ENCODE measurements at regions not wholly inside any gene's neighbourhood (a gene's known extent, or its start where the extent isn't known, plus 50 kb on each side); places are given as distances from the start of the nearest gene placed in this dataset.
"Not testable (repeated sequence)": the region's sequence is repeated elsewhere in the genome, so short reads cannot be mapped to it uniquely, and the experiment has no call there.

DNA sequence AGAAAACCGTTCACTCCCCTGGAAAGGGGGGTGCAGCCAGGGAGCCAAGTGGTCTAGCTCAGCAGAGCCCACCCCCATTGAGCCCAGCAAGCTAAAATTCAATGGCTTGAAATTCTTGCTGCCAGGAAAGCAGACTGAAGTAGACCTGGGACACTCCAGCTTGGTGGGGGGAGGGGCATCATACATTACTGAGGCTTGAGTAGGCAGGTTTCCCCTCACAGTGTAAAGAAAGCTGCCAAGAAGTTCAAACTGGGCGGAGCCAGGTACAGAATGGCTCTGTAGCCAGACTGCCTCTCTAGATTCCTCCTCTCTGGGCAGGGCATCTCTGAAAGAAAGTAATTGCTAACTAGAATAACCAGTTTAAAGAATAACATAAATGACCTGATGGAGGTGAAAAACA lies 372.3 kb upstream of the F9 start:
- no peak for DNase-seq (ENCODE audit: low read depth, low spot score)

GRCh38 chrX:139156356-139156755 lies 374.2 kb upstream of the F9 start:
- no peak for DNase-seq (ENCODE audit: low read depth, low spot score)
- H3K4me3 ChIP-seq (ENCODE audit: low read length): no peak overlapping the region

More for the DNA sequence above, 372.3 kb upstream of the F9 start:
- H3K4me3 ChIP-seq (ENCODE audit: low read length): no peak overlapping the region

DNA sequence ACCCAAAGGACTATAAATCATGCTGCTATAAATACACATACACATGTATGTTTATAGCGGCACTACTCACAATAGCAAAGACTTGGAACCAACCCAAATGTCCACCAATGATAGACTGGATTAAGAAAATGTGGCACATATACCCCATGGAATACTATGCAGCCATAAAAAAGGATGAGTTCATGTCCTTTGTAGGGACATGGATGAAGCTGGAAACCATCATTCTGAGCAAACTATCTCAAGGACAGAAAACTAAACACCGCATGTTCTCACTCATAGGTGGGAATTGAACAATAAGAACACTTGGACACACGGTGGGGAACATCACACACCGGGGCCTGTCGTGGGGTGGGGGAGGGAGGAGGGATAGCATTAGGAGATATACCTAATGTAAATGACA lies 383.9 kb upstream of the F9 start:
- DNase-seq (ENCODE audit: low read depth, low spot score); H3K4me3 ChIP-seq (ENCODE audit: low read length): not testable (repeated sequence)

- H3K4me3 ChIP-seq (ENCODE audit: low read length): no peak overlapping the region
- no peak for DNase-seq (ENCODE audit: low read depth, low spot score)
These were observed 389.2 kb upstream of the F9 start for GRCh38 chrX:139141370-139141769.

DNA sequence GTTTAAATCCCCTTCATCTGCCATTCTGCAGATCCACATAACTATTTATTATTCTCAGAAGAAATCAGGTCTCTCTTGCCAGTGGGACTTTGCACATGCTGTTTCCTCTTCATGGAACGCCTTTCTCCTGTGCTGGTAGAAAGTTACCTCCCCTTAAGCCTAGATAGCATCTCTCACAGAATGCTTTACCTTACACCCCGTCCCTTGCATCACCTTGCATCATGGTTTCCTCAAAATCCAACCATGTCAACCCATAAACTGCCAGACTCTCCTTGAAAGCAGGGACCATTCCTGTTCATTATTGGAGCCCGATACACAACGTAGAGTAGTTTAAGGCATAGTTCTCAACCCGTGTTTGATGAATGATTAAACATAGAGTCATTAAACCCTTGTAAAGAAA lies 396.2 kb upstream of the F9 start:
- no peak for DNase-seq (ENCODE audit: low read depth, low spot score)
- no peak overlapping the region for H3K4me3 ChIP-seq (ENCODE audit: low read length)

DNA sequence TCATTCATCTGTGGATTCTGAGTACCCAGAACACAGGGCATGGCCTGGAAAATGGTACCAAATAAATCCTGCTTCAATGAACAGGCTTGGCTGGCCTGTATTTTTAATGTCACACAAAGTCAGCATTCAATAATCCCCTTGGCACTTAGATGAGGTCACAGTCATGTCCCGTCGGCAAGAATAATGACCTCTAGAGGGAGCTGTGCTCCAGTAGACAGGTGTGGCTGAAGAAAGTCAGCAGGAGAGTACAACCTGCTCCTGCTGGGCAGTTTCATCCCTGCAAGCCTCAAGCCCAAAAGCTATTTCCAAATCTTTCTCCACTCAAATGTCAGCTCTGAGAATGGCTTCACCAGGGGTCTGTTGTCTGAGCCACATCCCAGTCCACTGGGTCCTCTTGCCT lies 404.0 kb upstream of the F9 start:
- peak; percentile 12 for DNase-seq (ENCODE audit: low read depth, low spot score)
- no peak overlapping the region for H3K4me3 ChIP-seq (ENCODE audit: low read length)

- H3K4me3 ChIP-seq (ENCODE audit: low read length): no peak overlapping the region
- no peak for DNase-seq (ENCODE audit: low read depth, low spot score)
These were observed 404.6 kb upstream of the F9 start for GRCh38 chrX:139125916-139126315.

DNA sequence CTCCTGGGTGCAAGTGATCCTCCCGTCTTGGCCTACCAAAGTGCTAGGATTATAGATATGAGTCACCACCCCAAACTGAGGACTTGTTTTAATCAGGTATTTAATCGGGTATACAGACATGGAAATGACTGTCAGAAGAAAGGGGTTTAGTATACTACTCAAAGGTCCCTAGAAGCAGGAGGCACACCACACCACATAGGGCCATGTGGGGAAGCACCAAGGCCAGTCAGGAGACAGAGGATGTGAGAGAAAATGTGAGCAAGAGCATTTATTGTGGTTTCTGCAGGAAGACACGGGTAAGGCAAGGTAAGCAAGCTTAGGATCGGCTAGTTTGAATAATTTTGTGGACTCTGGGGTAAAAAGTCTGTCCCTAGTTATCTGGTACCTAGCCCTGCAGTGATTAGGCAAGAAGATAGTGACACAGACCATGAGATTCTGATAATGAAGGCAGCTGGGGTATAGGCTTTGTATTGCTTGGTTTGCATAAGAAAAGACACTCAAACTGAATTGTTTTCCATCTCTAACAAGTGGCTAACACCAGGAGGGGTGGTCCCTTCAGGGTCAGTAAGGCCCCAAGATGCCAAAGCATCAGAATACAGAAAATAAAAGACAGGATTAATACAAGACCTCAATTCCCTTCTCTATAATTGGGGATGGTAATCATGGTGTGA lies 408.8 kb upstream of the F9 start:
- H3K4me3 ChIP-seq (ENCODE audit: low read length): no peak overlapping the region
- no peak for DNase-seq (ENCODE audit: low read depth, low spot score)

- H3K4me3 ChIP-seq (ENCODE audit: low read length): no peak overlapping the region
- no peak for DNase-seq (ENCODE audit: low read depth, low spot score)
These were observed 409.2 kb upstream of the FGF13 start for GRCh38 chrX:139120760-139121159.

GRCh38 chrX:139113708-139114107 lies 402.2 kb upstream of the FGF13 start:
- no peak for DNase-seq (ENCODE audit: low read depth, low spot score)
- no peak overlapping the region for H3K4me3 ChIP-seq (ENCODE audit: low read length)

- no peak overlapping the region for H3K4me3 ChIP-seq (ENCODE audit: low read length)
- DNase-seq (ENCODE audit: low read depth, low spot score): no peak
These were observed 400.9 kb upstream of the FGF13 start for GRCh38 chrX:139112432-139112831.

DNA sequence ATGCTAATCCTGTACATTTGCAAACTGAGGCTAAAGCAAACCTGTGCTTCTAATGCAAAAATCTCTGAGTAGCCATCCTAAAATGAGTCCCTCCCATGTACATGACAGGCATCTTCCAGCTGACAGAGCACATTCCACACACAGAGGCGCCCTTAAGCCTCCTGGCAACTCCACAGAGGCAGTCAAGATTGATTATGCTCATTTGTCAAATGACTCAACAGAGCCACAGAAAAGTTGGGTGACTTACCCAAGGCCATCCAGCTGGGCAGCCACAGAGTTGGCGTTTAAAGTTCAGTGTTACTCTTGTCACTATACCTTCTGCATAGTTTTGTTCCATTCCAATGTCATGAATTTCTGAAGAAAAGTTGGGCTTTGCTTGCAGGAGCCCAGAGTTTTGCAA lies 394.6 kb upstream of the FGF13 start:
- no peak for DNase-seq (ENCODE audit: low read depth, low spot score)
- H3K4me3 ChIP-seq (ENCODE audit: low read length): no peak overlapping the region

GRCh38 chrX:139094671-139095592 lies 383.4 kb upstream of the FGF13 start:
- no peak overlapping the region for H3K4me3 ChIP-seq (ENCODE audit: low read length)
- DNase-seq (ENCODE audit: low read depth, low spot score): no peak

DNA sequence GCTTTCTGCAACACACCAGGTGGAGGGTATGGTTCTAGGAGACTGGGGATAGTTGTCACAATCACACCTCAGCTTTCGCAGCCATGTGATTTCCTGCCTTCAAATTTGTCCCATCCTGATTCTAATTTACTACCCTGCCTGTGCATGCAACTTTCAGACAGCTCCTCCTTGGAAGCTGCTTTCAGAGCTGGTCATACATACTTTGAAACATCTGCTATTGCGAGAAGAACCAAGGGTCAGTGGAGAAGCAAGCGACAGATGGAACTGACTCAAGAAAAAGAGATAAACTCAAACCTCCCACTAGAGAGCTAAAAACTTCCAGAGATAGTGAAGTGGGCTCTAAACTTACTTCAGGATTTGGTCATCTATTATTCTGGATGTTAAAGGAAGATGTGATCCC lies 381.7 kb upstream of the FGF13 start:
- no peak for DNase-seq (ENCODE audit: low read depth, low spot score)
- no peak overlapping the region for H3K4me3 ChIP-seq (ENCODE audit: low read length)

- no peak overlapping the region for H3K4me3 ChIP-seq (ENCODE audit: low read length)
- no peak for DNase-seq (ENCODE audit: low read depth, low spot score)
These were observed 380.4 kb upstream of the FGF13 start for GRCh38 chrX:139091878-139092277.

- no peak for DNase-seq (ENCODE audit: low read depth, low spot score)
- H3K4me3 ChIP-seq (ENCODE audit: low read length): no peak overlapping the region
These were observed 379.5 kb upstream of the FGF13 start for GRCh38 chrX:139091066-139091465.

DNA sequence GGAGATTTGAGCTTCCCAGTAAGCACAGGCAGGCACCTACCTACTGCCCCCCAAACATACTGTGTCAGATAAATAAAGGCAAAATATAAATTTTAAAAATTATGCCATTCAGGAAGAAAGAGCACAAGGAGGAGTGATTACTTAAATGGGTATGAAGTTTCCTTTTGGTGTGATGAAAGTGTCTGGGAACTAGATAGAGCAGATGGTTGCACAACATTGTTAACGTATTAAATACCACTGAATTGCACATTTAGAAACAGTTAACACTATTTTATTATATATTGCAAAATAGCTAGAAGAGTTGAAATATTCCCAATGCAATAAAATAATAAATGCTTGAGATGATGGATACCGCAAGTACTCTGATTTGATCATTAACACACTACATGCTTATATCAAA lies 374.7 kb upstream of the FGF13 start:
- DNase-seq (ENCODE audit: low read depth, low spot score): no peak
- H3K4me3 ChIP-seq (ENCODE audit: low read length): no peak overlapping the region

GRCh38 chrX:139085404-139085803 lies 373.9 kb upstream of the FGF13 start:
- no peak overlapping the region for H3K4me3 ChIP-seq (ENCODE audit: low read length)
- no peak for DNase-seq (ENCODE audit: low read depth, low spot score)

- no peak for DNase-seq (ENCODE audit: low read depth, low spot score)
- no peak overlapping the region for H3K4me3 ChIP-seq (ENCODE audit: low read length)
These were observed 371.7 kb upstream of the FGF13 start for GRCh38 chrX:139083191-139083590.

- no peak for DNase-seq (ENCODE audit: low read depth, low spot score)
- no peak overlapping the region for H3K4me3 ChIP-seq (ENCODE audit: low read length)
These were observed 370.4 kb upstream of the FGF13 start for GRCh38 chrX:139081965-139082364.

GRCh38 chrX:139079789-139080188 lies 368.3 kb upstream of the FGF13 start:
- H3K4me3 ChIP-seq (ENCODE audit: low read length): no peak overlapping the region
- DNase-seq (ENCODE audit: low read depth, low spot score): no peak
